D721Med (cell line): ENCODE measurements at regions not wholly inside any gene's neighbourhood (a gene's known extent, or its start where the extent isn't known, plus 50 kb on each side); places are given as distances from the start of the nearest gene placed in this dataset.
"Not testable (repeated sequence)": the region's sequence is repeated elsewhere in the genome, so short reads cannot be mapped to it uniquely, and the experiment has no call there.

Experiments used
- DNase-seq: peaks from one replicate; pipeline ENCODE4 v3.0.0; 2011; ENCODE audit warnings: low spot score; ENCODE audit not compliant: insufficient read length
- FAIRE-seq: peaks from 2 replicates; lab custom pipeline; 2011; peaks lifted over from hg19 to GRCh38; lab: Jason Lieb, UNC
- CTCF ChIP-seq: IDR thresholded peaks from 2 replicates; pipeline ENCODE4 v1.5.1; 2012; ENCODE audit warnings: mild to moderate bottlenecking, control low read depth; ENCODE audit not compliant: insufficient read depth; ENCODE audit errors: missing control alignments

GRCh38 chr1:195185736-195186135 is 1422.5 kb downstream of the KCNT2 start:
- no peak for DNase-seq
- TF ChIP-seq CTCF, result no peak
- no peak for FAIRE-seq

- FAIRE-seq (peak; percentile 60), DNase-seq (no peak)
- no peak for TF ChIP-seq CTCF
Measured at GRCh38 chr1:195185321-195185720, 1422.9 kb downstream of the KCNT2 start.

GRCh38 chr1:195173753-195174152 is 1434.5 kb downstream of the KCNT2 start:
- DNase-seq (no peak), FAIRE-seq (no peak)
- peak; percentile 13 for TF ChIP-seq CTCF

GRCh38 chr1:195159795-195160194 is 1448.4 kb downstream of the KCNT2 start:
- not testable (repeated sequence) for DNase-seq, FAIRE-seq

- no peak for DNase-seq
- no peak for TF ChIP-seq CTCF
- FAIRE-seq, result no peak
Measured at GRCh38 chr1:195158091-195158490, 1450.1 kb downstream of the KCNT2 start.

GRCh38 chr1:195153107-195153506 is 1455.1 kb downstream of the KCNT2 start:
- TF ChIP-seq CTCF, result no peak
- no peak for DNase-seq
- peak; percentile 44 for FAIRE-seq

- DNase-seq, result no peak
- no peak for TF ChIP-seq CTCF
- FAIRE-seq, result no peak
Measured at GRCh38 chr1:195150768-195151167, 1457.5 kb downstream of the KCNT2 start.

- DNase-seq, result no peak
- FAIRE-seq, result no peak
- no peak for TF ChIP-seq CTCF
Measured at GRCh38 chr1:195141294-195141693, 1466.9 kb downstream of the KCNT2 start.
